ENCODE measurements at regions not wholly inside any gene's neighbourhood (a gene's known extent, or its start where the extent isn't known, plus 50 kb on each side); places are given as distances from the start of the nearest gene placed in this dataset.

DNA sequence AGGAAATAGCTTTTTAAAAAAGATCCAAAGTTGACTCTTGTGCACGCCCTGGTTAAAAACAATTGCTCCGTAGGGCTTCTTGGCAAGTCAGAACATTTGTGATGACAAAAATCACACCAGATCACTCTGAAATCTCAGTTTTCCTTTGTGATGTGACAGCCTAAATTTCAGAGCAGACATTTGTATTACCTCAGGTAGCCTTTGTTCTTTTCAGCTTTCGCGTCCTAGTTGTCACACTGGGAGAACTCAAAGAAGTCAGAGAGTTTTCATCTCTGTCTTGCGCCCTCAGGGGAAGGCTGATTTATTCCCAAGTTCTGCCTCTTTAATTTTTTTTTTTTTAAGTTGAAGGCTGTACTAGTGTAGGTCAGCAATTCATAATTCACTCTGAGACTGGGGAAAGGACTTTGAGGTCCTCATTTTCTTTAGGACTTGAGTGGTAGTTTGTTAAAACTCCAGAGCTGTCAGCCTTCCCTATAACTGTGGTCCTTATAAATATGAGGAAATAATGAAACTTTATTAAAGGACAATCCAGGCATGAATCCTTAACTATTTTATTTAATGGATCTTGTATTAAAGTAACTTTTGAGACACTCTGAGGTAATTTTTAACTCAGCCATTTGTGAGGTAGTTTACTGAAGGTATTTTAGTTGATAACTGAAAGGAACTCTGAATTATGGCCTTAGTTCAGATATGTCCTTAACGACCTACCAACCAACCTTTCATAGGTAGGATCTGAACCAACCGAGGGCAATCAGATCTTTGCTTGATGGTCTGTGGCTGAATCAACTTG lies 525.1 kb upstream of the FAM98A start:
- TF ChIP-seq, protein P1, sequence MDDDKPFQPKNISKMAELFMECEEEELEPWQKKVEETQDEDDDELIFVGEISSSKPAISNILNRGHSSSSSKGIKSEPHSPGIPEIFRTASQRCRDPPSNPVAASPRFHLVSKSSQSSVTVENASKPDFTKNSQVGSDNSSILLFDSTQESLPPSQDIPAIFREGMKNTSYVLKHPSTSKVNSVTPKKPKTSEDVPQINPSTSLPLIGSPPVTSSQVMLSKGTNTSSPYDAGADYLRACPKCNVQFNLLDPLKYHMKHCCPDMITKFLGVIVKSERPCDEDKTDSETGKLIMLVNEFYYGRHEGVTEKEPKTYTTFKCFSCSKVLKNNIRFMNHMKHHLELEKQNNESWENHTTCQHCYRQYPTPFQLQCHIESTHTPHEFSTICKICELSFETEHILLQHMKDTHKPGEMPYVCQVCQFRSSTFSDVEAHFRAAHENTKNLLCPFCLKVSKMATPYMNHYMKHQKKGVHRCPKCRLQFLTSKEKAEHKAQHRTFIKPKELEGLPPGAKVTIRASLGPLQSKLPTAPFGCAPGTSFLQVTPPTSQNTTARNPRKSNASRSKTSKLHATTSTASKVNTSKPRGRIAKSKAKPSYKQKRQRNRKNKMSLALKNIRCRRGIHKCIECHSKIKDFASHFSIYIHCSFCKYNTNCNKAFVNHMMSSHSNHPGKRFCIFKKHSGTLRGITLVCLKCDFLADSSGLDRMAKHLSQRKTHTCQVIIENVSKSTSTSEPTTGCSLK (tag by site-specific recombination; IDR thresholded peaks at IDR 0.05) = no peak
- TF ChIP-seq ZBTB1 (tag by site-specific recombination; IDR thresholded peaks at IDR 0.05) (no peak), ZNF561 (tag by site-specific recombination; IDR thresholded peaks at IDR 0.05; ENCODE audit: borderline replicate concordance) (no peak), ZNF24 (tag by site-specific recombination; IDR thresholded peaks at IDR 0.05) (no peak), ZBTB17 (tag by site-specific recombination; IDR thresholded peaks at IDR 0.05) (no peak), YY1 (tag by site-specific recombination; IDR thresholded peaks at IDR 0.05) (no peak), ZNF274 (IDR thresholded peaks at IDR 0.05; ENCODE audit: low read length) (no peak), ZNF274 (tag by site-specific recombination; IDR thresholded peaks at IDR 0.05; ENCODE audit: borderline replicate concordance) (no peak), SP2 (tag by site-specific recombination; IDR thresholded peaks at IDR 0.05) (no peak), ZSCAN16 (tag by site-specific recombination; IDR thresholded peaks at IDR 0.05) (no peak)
- TF ChIP-seq, protein P2, sequence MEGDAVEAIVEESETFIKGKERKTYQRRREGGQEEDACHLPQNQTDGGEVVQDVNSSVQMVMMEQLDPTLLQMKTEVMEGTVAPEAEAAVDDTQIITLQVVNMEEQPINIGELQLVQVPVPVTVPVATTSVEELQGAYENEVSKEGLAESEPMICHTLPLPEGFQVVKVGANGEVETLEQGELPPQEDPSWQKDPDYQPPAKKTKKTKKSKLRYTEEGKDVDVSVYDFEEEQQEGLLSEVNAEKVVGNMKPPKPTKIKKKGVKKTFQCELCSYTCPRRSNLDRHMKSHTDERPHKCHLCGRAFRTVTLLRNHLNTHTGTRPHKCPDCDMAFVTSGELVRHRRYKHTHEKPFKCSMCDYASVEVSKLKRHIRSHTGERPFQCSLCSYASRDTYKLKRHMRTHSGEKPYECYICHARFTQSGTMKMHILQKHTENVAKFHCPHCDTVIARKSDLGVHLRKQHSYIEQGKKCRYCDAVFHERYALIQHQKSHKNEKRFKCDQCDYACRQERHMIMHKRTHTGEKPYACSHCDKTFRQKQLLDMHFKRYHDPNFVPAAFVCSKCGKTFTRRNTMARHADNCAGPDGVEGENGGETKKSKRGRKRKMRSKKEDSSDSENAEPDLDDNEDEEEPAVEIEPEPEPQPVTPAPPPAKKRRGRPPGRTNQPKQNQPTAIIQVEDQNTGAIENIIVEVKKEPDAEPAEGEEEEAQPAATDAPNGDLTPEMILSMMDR (tag by site-specific recombination; IDR thresholded peaks at IDR 0.05) = no peak

Measured in HEK293 (cell line).